Panc1 (cell line): ENCODE measurements at regions not wholly inside any gene's neighbourhood (a gene's known extent, or its start where the extent isn't known, plus 50 kb on each side); places are given as distances from the start of the nearest gene placed in this dataset.
"Not testable (repeated sequence)": the region's sequence is repeated elsewhere in the genome, so short reads cannot be mapped to it uniquely, and the experiment has no call there.

ENCODE experiments used
- ATAC-seq: fragments of 200-7000 bp; cut with Tn5 transposase; 2 replicates; pipeline ENCODE4 v1.9.1; 2020; ENCODE audit warnings: mild to moderate bottlenecking, moderate library complexity
- BruUV-seq: library from RNA; stranded (reverse); fragments of 400-500 nt; replicated peaks from 2 replicates; lab custom pipeline; 2021; lab: Mats Ljungman, UMichigan
- CTCF ChIA-PET: fragments of 300-600 bp; sonication (Branson Sonifier 250); formaldehyde crosslinking; loops from one replicate; lab custom pipeline; 2022; ENCODE audit warnings: antibody characterized with exemption; lab: Charles Lee
- POLR2A ChIA-PET: fragments of 300-600 bp; sonication (Branson Sonifier 250); formaldehyde crosslinking; loops from one replicate; lab custom pipeline; 2022; ENCODE audit warnings: antibody characterized with exemption; lab: Charles Lee
- DNase-seq: peaks from one replicate; pipeline ENCODE4 v3.0.0-alpha.2; 2010; ENCODE audit warnings: low read depth, low spot score
- H3K27ac ChIP-seq: 2 replicates; pipeline ENCODE4 v1.5.1; 2011; ENCODE audit warnings: mild to moderate bottlenecking, low read length, inconsistent platforms
- H3K27me3 ChIP-seq: fragments of 200-500 bp; sonication (Bioruptor generic); 2 replicates; pipeline ENCODE4 v1.6.0; 2014; ENCODE audit warnings: low read length, inconsistent platforms; ENCODE audit not compliant: control insufficient read depth, insufficient read depth
- H3K36me3 ChIP-seq: fragments of 200-500 bp; sonication (Bioruptor generic); 2 replicates; pipeline ENCODE4 v1.5.1; 2014; ENCODE audit warnings: inconsistent platforms, mild to moderate bottlenecking, low read length, moderate library complexity; ENCODE audit not compliant: control insufficient read depth, insufficient read depth
- H3K4me1 ChIP-seq: 2 replicates; pipeline ENCODE4 v1.5.1; 2011; ENCODE audit warnings: inconsistent platforms, mild to moderate bottlenecking, low read length, moderate library complexity; ENCODE audit not compliant: control insufficient read depth, insufficient read depth
- H3K4me3 ChIP-seq, 2 experiments: 2 replicates each; pipeline ENCODE4 v1.5.1; 2011 to 2012; ENCODE audit warnings: low read depth in 2 of 2, low read length in 2 of 2, mild to moderate bottlenecking in 2 of 2, inconsistent platforms in 1 of 2, moderate library complexity in 1 of 2
- H3K9me3 ChIP-seq: fragments of 200-500 bp; sonication (Bioruptor generic); 2 replicates; pipeline ENCODE4 v1.5.1; 2014; ENCODE audit warnings: low read depth, mild to moderate bottlenecking, inconsistent platforms, low read length, moderate library complexity; ENCODE audit not compliant: control insufficient read depth, insufficient read depth
- POLR2AphosphoS5 ChIP-seq: IDR thresholded peaks from 2 replicates; pipeline ENCODE4 v1.6.1; 2012; ENCODE audit warnings: mild to moderate bottlenecking, low read depth, low read length, moderate library complexity
- SIN3A ChIP-seq: IDR thresholded peaks from 2 replicates; pipeline ENCODE4 v1.6.1; 2012; ENCODE audit warnings: low read depth, mild to moderate bottlenecking, low read length, moderate library complexity, borderline replicate concordance; ENCODE audit not compliant: insufficient read depth
- TCF7L2 ChIP-seq: IDR thresholded peaks from 2 replicates; pipeline ENCODE4 v1.6.1; 2011; ENCODE audit warnings: mild to moderate bottlenecking, low read depth, low read length, inconsistent platforms
- in situ Hi-C: cut with HindIII; loops from 2 replicates; pipeline ENCODE4 v1.10.0; 2016; ENCODE audit warnings: low sequenced_read_pairs, low pct_unique_long_range_greater_than_20kb
- intact Hi-C: fragments of 100-400 bp; cut with micrococcal nuclease; formaldehyde crosslinking; loops from one replicate; pipeline ENCODE4 v1.10.0; 2022; ENCODE audit not compliant: unreplicated experiment
- TF ChIP-seq, protein P1 (sequence below), 2 experiments: IDR thresholded peaks; 2 replicates each; pipeline ENCODE4 v1.6.1; 2011 to 2012; ENCODE audit warnings: low read depth in 2 of 2, control low read depth in 1 of 2, low read length in 1 of 2, mild to moderate bottlenecking in 1 of 2, moderate library complexity in 1 of 2; ENCODE audit not compliant: insufficient read depth in 1 of 2
- TF ChIP-seq, protein P2 (sequence below): fragments of 450-650 bp; IDR thresholded peaks from 2 replicates; pipeline ENCODE4 v1.5.1; 2017; ENCODE audit warnings: mild to moderate bottlenecking

GRCh38 chr18:5015213-5015612, 181.8 kb downstream of the AKAIN1 start:
- Histone ChIP-seq H3K27me3 (no peaks in the 10 kb centered on the region), H3K36me3 (no peaks in the 10 kb centered on the region), H3K9me3 (no peaks in the 10 kb centered on the region), H3K27ac (no peak overlapping the region), H3K4me3 (no peak overlapping the region), H3K4me1 (no peaks in the 10 kb centered on the region)
- TF ChIP-seq POLR2AphosphoS5 (no peak), TCF7L2 (no peak)
- DNase-seq: no peak
- BruUV-seq: no TSS peak
- no peak for ATAC-seq
- in situ Hi-C loops (no loop called here), intact Hi-C loops (no loop called here)
- POLR2A ChIA-PET: no interaction called here
- CTCF ChIA-PET: no interaction called here

GRCh38 chr18:5004031-5004820, 192.8 kb downstream of the AKAIN1 start:
- H3K27ac ChIP-seq, ATAC-seq, BruUV-seq, H3K27me3 ChIP-seq, CTCF ChIA-PET, DNase-seq, POLR2A ChIA-PET, intact Hi-C loops, H3K4me3 ChIP-seq, H3K4me1 ChIP-seq, H3K9me3 ChIP-seq, in situ Hi-C loops, H3K36me3 ChIP-seq: not testable (repeated sequence)

GRCh38 chr18:4994710-4995109, 202.3 kb downstream of the AKAIN1 start:
- CTCF ChIA-PET: no interaction called here
- no peak for DNase-seq

More at GRCh38 chr18:4994710-4995109, 202.3 kb downstream of the AKAIN1 start:
- Histone ChIP-seq H3K4me1 (no peaks in the 10 kb centered on the region), H3K27me3 (no peaks in the 10 kb centered on the region), H3K4me3 (no peak overlapping the region), H3K36me3 (no peaks in the 10 kb centered on the region), H3K27ac (no peak overlapping the region), H3K9me3 (no peaks in the 10 kb centered on the region)
- TF ChIP-seq, protein P1, sequence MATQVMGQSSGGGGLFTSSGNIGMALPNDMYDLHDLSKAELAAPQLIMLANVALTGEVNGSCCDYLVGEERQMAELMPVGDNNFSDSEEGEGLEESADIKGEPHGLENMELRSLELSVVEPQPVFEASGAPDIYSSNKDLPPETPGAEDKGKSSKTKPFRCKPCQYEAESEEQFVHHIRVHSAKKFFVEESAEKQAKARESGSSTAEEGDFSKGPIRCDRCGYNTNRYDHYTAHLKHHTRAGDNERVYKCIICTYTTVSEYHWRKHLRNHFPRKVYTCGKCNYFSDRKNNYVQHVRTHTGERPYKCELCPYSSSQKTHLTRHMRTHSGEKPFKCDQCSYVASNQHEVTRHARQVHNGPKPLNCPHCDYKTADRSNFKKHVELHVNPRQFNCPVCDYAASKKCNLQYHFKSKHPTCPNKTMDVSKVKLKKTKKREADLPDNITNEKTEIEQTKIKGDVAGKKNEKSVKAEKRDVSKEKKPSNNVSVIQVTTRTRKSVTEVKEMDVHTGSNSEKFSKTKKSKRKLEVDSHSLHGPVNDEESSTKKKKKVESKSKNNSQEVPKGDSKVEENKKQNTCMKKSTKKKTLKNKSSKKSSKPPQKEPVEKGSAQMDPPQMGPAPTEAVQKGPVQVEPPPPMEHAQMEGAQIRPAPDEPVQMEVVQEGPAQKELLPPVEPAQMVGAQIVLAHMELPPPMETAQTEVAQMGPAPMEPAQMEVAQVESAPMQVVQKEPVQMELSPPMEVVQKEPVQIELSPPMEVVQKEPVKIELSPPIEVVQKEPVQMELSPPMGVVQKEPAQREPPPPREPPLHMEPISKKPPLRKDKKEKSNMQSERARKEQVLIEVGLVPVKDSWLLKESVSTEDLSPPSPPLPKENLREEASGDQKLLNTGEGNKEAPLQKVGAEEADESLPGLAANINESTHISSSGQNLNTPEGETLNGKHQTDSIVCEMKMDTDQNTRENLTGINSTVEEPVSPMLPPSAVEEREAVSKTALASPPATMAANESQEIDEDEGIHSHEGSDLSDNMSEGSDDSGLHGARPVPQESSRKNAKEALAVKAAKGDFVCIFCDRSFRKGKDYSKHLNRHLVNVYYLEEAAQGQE (IDR thresholded peaks at IDR 0.05; ENCODE audit: insufficient read depth in 1 of 2, low read depth in 2 of 2, low read length in 1 of 2): no peak
- TF ChIP-seq TCF7L2: no peak
- TF ChIP-seq SIN3A: no peak
- TF ChIP-seq, protein P2, sequence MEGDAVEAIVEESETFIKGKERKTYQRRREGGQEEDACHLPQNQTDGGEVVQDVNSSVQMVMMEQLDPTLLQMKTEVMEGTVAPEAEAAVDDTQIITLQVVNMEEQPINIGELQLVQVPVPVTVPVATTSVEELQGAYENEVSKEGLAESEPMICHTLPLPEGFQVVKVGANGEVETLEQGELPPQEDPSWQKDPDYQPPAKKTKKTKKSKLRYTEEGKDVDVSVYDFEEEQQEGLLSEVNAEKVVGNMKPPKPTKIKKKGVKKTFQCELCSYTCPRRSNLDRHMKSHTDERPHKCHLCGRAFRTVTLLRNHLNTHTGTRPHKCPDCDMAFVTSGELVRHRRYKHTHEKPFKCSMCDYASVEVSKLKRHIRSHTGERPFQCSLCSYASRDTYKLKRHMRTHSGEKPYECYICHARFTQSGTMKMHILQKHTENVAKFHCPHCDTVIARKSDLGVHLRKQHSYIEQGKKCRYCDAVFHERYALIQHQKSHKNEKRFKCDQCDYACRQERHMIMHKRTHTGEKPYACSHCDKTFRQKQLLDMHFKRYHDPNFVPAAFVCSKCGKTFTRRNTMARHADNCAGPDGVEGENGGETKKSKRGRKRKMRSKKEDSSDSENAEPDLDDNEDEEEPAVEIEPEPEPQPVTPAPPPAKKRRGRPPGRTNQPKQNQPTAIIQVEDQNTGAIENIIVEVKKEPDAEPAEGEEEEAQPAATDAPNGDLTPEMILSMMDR: no peak
- TF ChIP-seq POLR2AphosphoS5: no peak
- in situ Hi-C loops: no loop called here
- POLR2A ChIA-PET: no interaction called here
- intact Hi-C loops: no loop called here
- no peak for ATAC-seq
- no TSS peak for BruUV-seq
